PC-9 (cell line): ENCODE measurements at regions not wholly inside any gene's neighbourhood (a gene's known extent, or its start where the extent isn't known, plus 50 kb on each side); places are given as distances from the start of the nearest gene placed in this dataset.

ENCODE experiments used
- EZH2 ChIP-seq: fragments of 200-600 bp; sonication (generic); IDR thresholded peaks from 2 replicates; pipeline ENCODE4 v1.8.0; 2017; ENCODE audit warnings: antibody characterized with exemption, low read depth
- TF ChIP-seq, protein P1 (sequence below): fragments of 200-600 bp; sonication (generic); conservative IDR thresholded peaks from 2 replicates; pipeline ENCODE4 v1.6.1; 2017; ENCODE audit warnings: mixed run types, antibody characterized with exemption, mild to moderate bottlenecking, moderate library complexity

DNA sequence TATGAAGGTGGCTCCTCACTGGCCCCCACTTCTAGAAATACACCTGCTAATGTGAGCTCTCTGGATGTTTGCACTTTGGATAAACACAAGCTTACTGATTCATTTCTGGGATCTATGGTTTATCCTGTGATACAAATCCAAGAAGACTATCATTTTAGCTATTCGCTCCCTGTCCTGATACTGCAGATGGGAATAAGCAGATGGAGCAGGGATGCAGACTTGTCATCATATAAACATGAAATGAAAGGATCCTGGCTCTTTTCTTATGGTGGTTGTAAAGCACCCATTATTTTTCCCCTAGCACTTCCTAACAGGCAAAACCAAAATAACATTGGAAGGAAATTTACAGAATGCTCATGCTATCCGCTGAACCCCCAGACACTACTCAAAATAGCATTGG lies 162.9 kb upstream of the NOCT start:
- TF ChIP-seq, protein P1, sequence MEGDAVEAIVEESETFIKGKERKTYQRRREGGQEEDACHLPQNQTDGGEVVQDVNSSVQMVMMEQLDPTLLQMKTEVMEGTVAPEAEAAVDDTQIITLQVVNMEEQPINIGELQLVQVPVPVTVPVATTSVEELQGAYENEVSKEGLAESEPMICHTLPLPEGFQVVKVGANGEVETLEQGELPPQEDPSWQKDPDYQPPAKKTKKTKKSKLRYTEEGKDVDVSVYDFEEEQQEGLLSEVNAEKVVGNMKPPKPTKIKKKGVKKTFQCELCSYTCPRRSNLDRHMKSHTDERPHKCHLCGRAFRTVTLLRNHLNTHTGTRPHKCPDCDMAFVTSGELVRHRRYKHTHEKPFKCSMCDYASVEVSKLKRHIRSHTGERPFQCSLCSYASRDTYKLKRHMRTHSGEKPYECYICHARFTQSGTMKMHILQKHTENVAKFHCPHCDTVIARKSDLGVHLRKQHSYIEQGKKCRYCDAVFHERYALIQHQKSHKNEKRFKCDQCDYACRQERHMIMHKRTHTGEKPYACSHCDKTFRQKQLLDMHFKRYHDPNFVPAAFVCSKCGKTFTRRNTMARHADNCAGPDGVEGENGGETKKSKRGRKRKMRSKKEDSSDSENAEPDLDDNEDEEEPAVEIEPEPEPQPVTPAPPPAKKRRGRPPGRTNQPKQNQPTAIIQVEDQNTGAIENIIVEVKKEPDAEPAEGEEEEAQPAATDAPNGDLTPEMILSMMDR = no peak
- no peak for TF ChIP-seq EZH2
